22Rv1 (cell line): ENCODE measurements at regions not wholly inside any gene's neighbourhood (a gene's known extent, or its start where the extent isn't known, plus 50 kb on each side); places are given as distances from the start of the nearest gene placed in this dataset.

Experiments used
- CTCF ChIP-seq: fragments of 450-650 bp; IDR thresholded peaks from 2 replicates; pipeline ENCODE4 v1.5.1; 2017; ENCODE audit warnings: mild to moderate bottlenecking
- ZFX ChIP-seq: fragments of 450-650 bp; IDR thresholded peaks from 2 replicates; pipeline ENCODE4 v1.6.1; 2017; ENCODE audit warnings: antibody characterized with exemption, borderline replicate concordance

GRCh38 chr1:218971156-218971555 lies 202.5 kb upstream of the LYPLAL1 start:
- no peak for TF ChIP-seq CTCF
- no peak for TF ChIP-seq ZFX
